ENCODE measurements at regions not wholly inside any gene's neighbourhood (a gene's known extent, or its start where the extent isn't known, plus 50 kb on each side); places are given as distances from the start of the nearest gene placed in this dataset.

DNA sequence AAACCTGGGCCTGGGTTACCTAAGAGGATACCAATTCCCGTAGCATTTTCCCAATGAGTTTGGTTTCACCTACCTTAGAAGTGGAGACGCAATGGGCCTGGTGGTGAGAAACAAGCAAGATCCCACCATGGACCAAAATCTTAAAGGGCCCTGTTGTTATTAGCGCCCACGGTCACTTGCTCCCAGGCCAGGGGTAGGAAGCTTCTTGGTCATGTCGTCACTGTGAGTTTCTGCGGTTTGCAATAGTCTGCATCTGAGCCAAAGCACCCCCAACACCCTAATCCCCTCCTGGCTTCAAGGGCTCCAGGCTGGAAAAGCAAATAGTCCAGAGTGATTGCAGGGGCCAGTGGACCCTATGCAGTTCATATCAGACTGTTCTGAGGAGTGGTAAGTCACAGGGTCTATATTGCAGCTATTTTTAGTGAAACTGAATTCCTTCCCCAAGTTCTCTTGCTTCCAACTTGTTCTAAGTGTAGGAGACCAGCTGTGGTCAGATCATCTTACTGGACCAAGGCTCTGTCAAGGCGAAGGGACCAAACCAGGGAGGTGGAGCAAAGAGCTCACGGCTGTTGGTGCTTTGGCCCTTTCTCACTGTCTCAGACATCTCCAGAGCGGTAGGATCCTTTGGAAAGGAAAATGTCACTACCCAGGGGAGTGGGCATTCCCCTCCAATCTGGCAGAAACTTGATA lies 307.9 kb upstream of the F9 start:
- Histone ChIP-seq H3K27ac (ENCODE audit: low read depth) (no peak overlapping the region), H3K27me3 (ENCODE audit: insufficient read depth) (no peaks in the 10 kb centered on the region), H3F3A (replicated peaks; ENCODE audit: low read depth) (no peaks in the 10 kb centered on the region), H3K36me3 (ENCODE audit: insufficient read depth) (no peaks in the 10 kb centered on the region), H3K9me2 (ENCODE audit: insufficient read depth) (no peaks in the 10 kb centered on the region), H4K20me1 (replicated peaks; ENCODE audit: insufficient read depth) (no peaks in the 10 kb centered on the region), H2AFZ (no peak overlapping the region), H3K4me3 (no peak overlapping the region), H3K4me1 (ENCODE audit: insufficient read depth) (peaks cover 18% of the 10 kb centered on the region; the same call in 1 of the 2 replicates), H3K79me2 (replicated peaks; ENCODE audit: insufficient read depth) (no peaks in the 10 kb centered on the region), H3K4me2 (no peak overlapping the region)
- Mint-ChIP-seq H3K9me3 (no peaks in the 10 kb centered on the region), H3K36me3 (ENCODE audit: low read depth) (no peaks in the 10 kb centered on the region), H3K4me1 (peaks cover 20% of the 10 kb centered on the region; the same call in 2 of the 3 replicates), H3K27me3 (ENCODE audit: insufficient read depth, low read depth, poor library complexity) (peaks cover 3% of the 10 kb centered on the region), H3K4me3 (no peak overlapping the region), H3K27ac (no peak overlapping the region)
- ATAC-seq (no peak), DNase-seq (ENCODE audit: low spot score) (no peak)
- TF ChIP-seq EZH2phosphoT487 (IDR thresholded peaks at IDR 0.05; ENCODE audit: unreplicated experiment), result no peak
- TF ChIP-seq CREB1 (CRISPR knock-in tag; IDR thresholded peaks at IDR 0.05; ENCODE audit: low read depth), result no peak

DNA sequence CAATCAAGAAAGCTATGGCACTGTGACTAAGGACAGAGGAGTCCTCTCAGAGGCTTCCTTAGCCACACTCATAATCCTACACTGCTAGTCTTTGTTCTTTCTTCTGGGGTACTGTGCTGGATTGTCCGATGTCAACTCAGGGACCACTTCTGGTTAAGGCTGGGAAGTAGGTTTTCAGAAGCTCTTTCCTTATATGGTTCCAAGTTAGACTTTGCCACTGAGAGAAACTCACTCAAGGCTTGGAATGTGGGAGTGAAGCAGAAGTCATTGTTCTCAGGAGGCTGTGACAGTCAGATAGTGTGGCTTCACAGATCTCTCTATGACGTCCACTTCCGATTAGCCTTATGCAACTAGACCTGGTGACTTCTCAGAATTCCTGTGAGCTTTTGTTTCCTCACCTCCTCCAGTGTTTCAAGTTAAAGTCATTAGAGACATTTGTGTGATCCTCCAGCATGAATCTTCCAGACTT lies 317.3 kb upstream of the F9 start:
- no peak for ATAC-seq
- Histone ChIP-seq H3K4me1 (ENCODE audit: insufficient read depth) (peaks cover 9% of the 10 kb centered on the region), H3K4me3 (no peak overlapping the region), H4K20me1 (replicated peaks; ENCODE audit: insufficient read depth) (no peaks in the 10 kb centered on the region), H3K79me2 (replicated peaks; ENCODE audit: insufficient read depth) (no peaks in the 10 kb centered on the region), H3K27me3 (ENCODE audit: insufficient read depth) (peaks cover 30% of the 10 kb centered on the region), H2AFZ (no peak overlapping the region), H3K27ac (ENCODE audit: low read depth) (no peak overlapping the region), H3F3A (replicated peaks; ENCODE audit: low read depth) (no peaks in the 10 kb centered on the region), H3K36me3 (ENCODE audit: insufficient read depth) (no peaks in the 10 kb centered on the region), H3K9me2 (ENCODE audit: insufficient read depth) (no peaks in the 10 kb centered on the region), H3K4me2 (no peak overlapping the region)
- Mint-ChIP-seq H3K4me1 (peaks cover 13% of the 10 kb centered on the region; the same call in 2 of the 3 replicates), H3K27me3 (ENCODE audit: insufficient read depth, low read depth, poor library complexity) (peaks cover 5% of the 10 kb centered on the region), H3K27ac (no peak overlapping the region), H3K9me3 (no peaks in the 10 kb centered on the region), H3K36me3 (ENCODE audit: low read depth) (no peaks in the 10 kb centered on the region), H3K4me3 (no peak overlapping the region)
- no peak for DNase-seq (ENCODE audit: low spot score)
- no peak for TF ChIP-seq CREB1 (CRISPR knock-in tag; IDR thresholded peaks at IDR 0.05; ENCODE audit: low read depth)
- TF ChIP-seq ZNF331 (CRISPR knock-in tag; IDR thresholded peaks at IDR 0.05; ENCODE audit: low read depth), result no peak
- TF ChIP-seq POLR2AphosphoS5 (IDR thresholded peaks at IDR 0.05; ENCODE audit: low read depth), result no peak
- TF ChIP-seq EZH2phosphoT487 (IDR thresholded peaks at IDR 0.05; ENCODE audit: unreplicated experiment), result no peak
- TF ChIP-seq, protein P1, sequence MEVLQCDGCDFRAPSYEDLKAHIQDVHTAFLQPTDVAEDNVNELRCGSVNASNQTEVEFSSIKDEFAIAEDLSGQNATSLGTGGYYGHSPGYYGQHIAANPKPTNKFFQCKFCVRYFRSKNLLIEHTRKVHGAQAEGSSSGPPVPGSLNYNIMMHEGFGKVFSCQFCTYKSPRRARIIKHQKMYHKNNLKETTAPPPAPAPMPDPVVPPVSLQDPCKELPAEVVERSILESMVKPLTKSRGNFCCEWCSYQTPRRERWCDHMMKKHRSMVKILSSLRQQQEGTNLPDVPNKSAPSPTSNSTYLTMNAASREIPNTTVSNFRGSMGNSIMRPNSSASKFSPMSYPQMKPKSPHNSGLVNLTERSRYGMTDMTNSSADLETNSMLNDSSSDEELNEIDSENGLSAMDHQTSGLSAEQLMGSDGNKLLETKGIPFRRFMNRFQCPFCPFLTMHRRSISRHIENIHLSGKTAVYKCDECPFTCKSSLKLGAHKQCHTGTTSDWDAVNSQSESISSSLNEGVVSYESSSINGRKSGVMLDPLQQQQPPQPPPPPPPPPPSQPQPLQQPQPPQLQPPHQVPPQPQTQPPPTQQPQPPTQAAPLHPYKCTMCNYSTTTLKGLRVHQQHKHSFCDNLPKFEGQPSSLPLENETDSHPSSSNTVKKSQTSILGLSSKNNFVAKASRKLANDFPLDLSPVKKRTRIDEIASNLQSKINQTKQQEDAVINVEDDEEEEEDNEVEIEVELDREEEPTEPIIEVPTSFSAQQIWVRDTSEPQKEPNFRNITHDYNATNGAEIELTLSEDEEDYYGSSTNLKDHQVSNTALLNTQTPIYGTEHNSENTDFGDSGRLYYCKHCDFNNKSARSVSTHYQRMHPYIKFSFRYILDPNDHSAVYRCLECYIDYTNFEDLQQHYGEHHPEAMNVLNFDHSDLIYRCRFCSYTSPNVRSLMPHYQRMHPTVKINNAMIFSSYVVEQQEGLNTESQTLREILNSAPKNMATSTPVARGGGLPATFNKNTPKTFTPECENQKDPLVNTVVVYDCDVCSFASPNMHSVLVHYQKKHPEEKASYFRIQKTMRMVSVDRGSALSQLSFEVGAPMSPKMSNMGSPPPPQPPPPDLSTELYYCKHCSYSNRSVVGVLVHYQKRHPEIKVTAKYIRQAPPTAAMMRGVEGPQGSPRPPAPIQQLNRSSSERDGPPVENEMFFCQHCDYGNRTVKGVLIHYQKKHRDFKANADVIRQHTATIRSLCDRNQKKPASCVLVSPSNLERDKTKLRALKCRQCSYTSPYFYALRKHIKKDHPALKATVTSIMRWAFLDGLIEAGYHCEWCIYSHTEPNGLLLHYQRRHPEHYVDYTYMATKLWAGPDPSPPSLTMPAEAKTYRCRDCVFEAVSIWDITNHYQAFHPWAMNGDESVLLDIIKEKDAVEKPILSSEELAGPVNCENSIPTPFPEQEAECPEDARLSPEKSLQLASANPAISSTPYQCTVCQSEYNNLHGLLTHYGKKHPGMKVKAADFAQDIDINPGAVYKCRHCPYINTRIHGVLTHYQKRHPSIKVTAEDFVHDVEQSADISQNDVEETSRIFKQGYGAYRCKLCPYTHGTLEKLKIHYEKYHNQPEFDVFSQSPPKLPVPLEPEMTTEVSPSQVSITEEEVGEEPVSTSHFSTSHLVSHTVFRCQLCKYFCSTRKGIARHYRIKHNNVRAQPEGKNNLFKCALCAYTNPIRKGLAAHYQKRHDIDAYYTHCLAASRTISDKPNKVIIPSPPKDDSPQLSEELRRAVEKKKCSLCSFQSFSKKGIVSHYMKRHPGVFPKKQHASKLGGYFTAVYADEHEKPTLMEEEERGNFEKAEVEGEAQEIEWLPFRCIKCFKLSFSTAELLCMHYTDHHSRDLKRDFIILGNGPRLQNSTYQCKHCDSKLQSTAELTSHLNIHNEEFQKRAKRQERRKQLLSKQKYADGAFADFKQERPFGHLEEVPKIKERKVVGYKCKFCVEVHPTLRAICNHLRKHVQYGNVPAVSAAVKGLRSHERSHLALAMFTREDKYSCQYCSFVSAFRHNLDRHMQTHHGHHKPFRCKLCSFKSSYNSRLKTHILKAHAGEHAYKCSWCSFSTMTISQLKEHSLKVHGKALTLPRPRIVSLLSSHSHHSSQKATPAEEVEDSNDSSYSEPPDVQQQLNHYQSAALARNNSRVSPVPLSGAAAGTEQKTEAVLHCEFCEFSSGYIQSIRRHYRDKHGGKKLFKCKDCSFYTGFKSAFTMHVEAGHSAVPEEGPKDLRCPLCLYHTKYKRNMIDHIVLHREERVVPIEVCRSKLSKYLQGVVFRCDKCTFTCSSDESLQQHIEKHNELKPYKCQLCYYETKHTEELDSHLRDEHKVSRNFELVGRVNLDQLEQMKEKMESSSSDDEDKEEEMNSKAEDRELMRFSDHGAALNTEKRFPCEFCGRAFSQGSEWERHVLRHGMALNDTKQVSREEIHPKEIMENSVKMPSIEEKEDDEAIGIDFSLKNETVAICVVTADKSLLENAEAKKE (CRISPR knock-in tag; IDR thresholded peaks at IDR 0.05), result no peak
- no peak for TF ChIP-seq STAT1 (IDR thresholded peaks at IDR 0.05; ENCODE audit: unreplicated experiment)
- TF ChIP-seq, protein P2, sequence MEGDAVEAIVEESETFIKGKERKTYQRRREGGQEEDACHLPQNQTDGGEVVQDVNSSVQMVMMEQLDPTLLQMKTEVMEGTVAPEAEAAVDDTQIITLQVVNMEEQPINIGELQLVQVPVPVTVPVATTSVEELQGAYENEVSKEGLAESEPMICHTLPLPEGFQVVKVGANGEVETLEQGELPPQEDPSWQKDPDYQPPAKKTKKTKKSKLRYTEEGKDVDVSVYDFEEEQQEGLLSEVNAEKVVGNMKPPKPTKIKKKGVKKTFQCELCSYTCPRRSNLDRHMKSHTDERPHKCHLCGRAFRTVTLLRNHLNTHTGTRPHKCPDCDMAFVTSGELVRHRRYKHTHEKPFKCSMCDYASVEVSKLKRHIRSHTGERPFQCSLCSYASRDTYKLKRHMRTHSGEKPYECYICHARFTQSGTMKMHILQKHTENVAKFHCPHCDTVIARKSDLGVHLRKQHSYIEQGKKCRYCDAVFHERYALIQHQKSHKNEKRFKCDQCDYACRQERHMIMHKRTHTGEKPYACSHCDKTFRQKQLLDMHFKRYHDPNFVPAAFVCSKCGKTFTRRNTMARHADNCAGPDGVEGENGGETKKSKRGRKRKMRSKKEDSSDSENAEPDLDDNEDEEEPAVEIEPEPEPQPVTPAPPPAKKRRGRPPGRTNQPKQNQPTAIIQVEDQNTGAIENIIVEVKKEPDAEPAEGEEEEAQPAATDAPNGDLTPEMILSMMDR (conservative IDR thresholded peaks at IDR 0.05; ENCODE audit: low read depth in 2 of 2), result no peak
- TF ChIP-seq ZNF114 (CRISPR knock-in tag; IDR thresholded peaks at IDR 0.05), result no peak
